OCI-LY3 (cell line): ENCODE measurements at regions not wholly inside any gene's neighbourhood (a gene's known extent, or its start where the extent isn't known, plus 50 kb on each side); places are given as distances from the start of the nearest gene placed in this dataset.

Experiments used
- H2AFZ ChIP-seq: fragments of 200-600, 300-600 bp; shearing (Covaris generic); 2 replicates; pipeline ENCODE4 v1.6.0; 2014; ENCODE audit warnings: antibody characterized with exemption, low read depth, low read length
- H3K27ac ChIP-seq: fragments of 200-600, 300-600 bp; sonication (generic); 2 replicates; pipeline ENCODE4 v1.5.1; 2014; ENCODE audit warnings: mild to moderate bottlenecking, low read length, moderate library complexity, mixed read lengths
- H3K27me3 ChIP-seq: fragments of 200-600, 300-600 bp; sonication (generic); 2 replicates; pipeline ENCODE4 v1.6.1; 2014; ENCODE audit warnings: low read depth, low read length, mixed read lengths
- H3K36me3 ChIP-seq: fragments of 200-600, 300-600 bp; sonication (generic); replicated peaks from 2 replicates; pipeline ENCODE3; 2014; ENCODE audit warnings: low read depth, low read length, mixed read lengths
- H3K4me1 ChIP-seq: fragments of 300-600, 200-600 bp; sonication (generic); 2 replicates; pipeline ENCODE4 v1.6.1; 2014; ENCODE audit warnings: low read length, mixed read lengths
- H3K4me2 ChIP-seq: fragments of 200-600, 300-600 bp; sonication (generic); 2 replicates; pipeline ENCODE4 v1.6.1; 2014; ENCODE audit warnings: low read length, mixed read lengths
- H3K4me3 ChIP-seq: fragments of 300-600, 200-600 bp; sonication (generic); 2 replicates; pipeline ENCODE4 v1.5.1; 2014; ENCODE audit warnings: antibody characterized with exemption, mild to moderate bottlenecking, low read length, moderate library complexity
- H3K79me2 ChIP-seq: fragments of 300-600, 200-600 bp; shearing (Covaris generic); 2 replicates; pipeline ENCODE4 v1.6.1; 2014; ENCODE audit warnings: mild to moderate bottlenecking, low read length, mixed read lengths
- H3K9ac ChIP-seq: fragments of 300-600, 200-600 bp; shearing (Covaris generic); 2 replicates; pipeline ENCODE4 v1.6.0; 2014; ENCODE audit warnings: mild to moderate bottlenecking, low read length, moderate library complexity
- H3K9me3 ChIP-seq: fragments of 200-600, 300-600 bp; shearing (Covaris generic); 2 replicates; pipeline ENCODE4 v1.6.1; 2014; ENCODE audit warnings: low read length, mixed read lengths; ENCODE audit not compliant: insufficient read depth
- H4K20me1 ChIP-seq: fragments of 200-600, 300-600 bp; sonication (generic); 2 replicates; pipeline ENCODE4 v1.6.1; 2016; ENCODE audit warnings: low read length, mixed read lengths; ENCODE audit not compliant: insufficient read depth
- CTCF ChIP-seq: fragments of 200-600, 300-600 bp; sonication (generic); IDR thresholded peaks from 2 replicates; pipeline ENCODE4 v1.5.1; 2014; ENCODE audit warnings: antibody characterized with exemption, low read length, low read depth
- EZH2phosphoT487 ChIP-seq: fragments of 200-600 bp; shearing (Covaris generic); IDR thresholded peaks from 2 replicates; pipeline ENCODE4 v1.6.1; 2018; ENCODE audit warnings: antibody characterized with exemption, mixed run types, low read depth

GRCh38 chr4:43564107-43564506 is 671.6 kb downstream of the GRXCR1 start:
- no peak overlapping the region for H3K27ac ChIP-seq
- H3K4me2 ChIP-seq = no peak overlapping the region
- no peak overlapping the region for H2AFZ ChIP-seq
- H4K20me1 ChIP-seq = no peaks in the 10 kb centered on the region
- no peak for TF ChIP-seq CTCF
- no peak for TF ChIP-seq EZH2phosphoT487
- H3K4me3 ChIP-seq = no peak overlapping the region
- no peaks in the 10 kb centered on the region for H3K9me3 ChIP-seq
- no peak overlapping the region for H3K9ac ChIP-seq
- no peaks in the 10 kb centered on the region for H3K79me2 ChIP-seq
- no peaks in the 10 kb centered on the region for H3K4me1 ChIP-seq
- H3K27me3 ChIP-seq = no peaks in the 10 kb centered on the region
- H3K36me3 ChIP-seq = no peaks in the 10 kb centered on the region

- no peak overlapping the region for H3K27ac ChIP-seq
- H3K4me2 ChIP-seq = no peak overlapping the region
- no peak for TF ChIP-seq CTCF
- TF ChIP-seq EZH2phosphoT487 = no peak
- no peak overlapping the region for H3K4me3 ChIP-seq
- H3K79me2 ChIP-seq = no peaks in the 10 kb centered on the region
- H2AFZ ChIP-seq = no peak overlapping the region
- H3K9me3 ChIP-seq = no peaks in the 10 kb centered on the region
- H4K20me1 ChIP-seq = no peaks in the 10 kb centered on the region
- no peaks in the 10 kb centered on the region for H3K27me3 ChIP-seq
- H3K9ac ChIP-seq = no peak overlapping the region
- no peaks in the 10 kb centered on the region for H3K4me1 ChIP-seq
- H3K36me3 ChIP-seq = no peaks in the 10 kb centered on the region
These were observed 672.1 kb downstream of the GRXCR1 start for GRCh38 chr4:43564591-43564990.

- no peak for TF ChIP-seq CTCF
- no peak for TF ChIP-seq EZH2phosphoT487
- H3K9me3 ChIP-seq = no peaks in the 10 kb centered on the region
- H3K4me3 ChIP-seq = no peak overlapping the region
- no peaks in the 10 kb centered on the region for H3K4me1 ChIP-seq
- no peaks in the 10 kb centered on the region for H4K20me1 ChIP-seq
- H3K36me3 ChIP-seq = no peaks in the 10 kb centered on the region
- no peak overlapping the region for H3K27ac ChIP-seq
- H3K9ac ChIP-seq = no peak overlapping the region
- no peak overlapping the region for H3K4me2 ChIP-seq
- no peaks in the 10 kb centered on the region for H3K79me2 ChIP-seq
- H3K27me3 ChIP-seq = no peaks in the 10 kb centered on the region
- H2AFZ ChIP-seq = no peak overlapping the region
These were observed 675.1 kb downstream of the GRXCR1 start for GRCh38 chr4:43567644-43568043.

- Histone ChIP-seq H3K4me2 (no peak overlapping the region), H4K20me1 (no peaks in the 10 kb centered on the region), H3K27me3 (no peaks in the 10 kb centered on the region), H3K9me3 (no peaks in the 10 kb centered on the region), H2AFZ (no peak overlapping the region), H3K79me2 (no peaks in the 10 kb centered on the region), H3K9ac (no peak overlapping the region), H3K4me3 (no peak overlapping the region), H3K4me1 (peaks cover 5% of the 10 kb centered on the region), H3K36me3 (no peaks in the 10 kb centered on the region), H3K27ac (no peak overlapping the region)
- TF ChIP-seq CTCF (no peak), EZH2phosphoT487 (no peak)
These were observed 694.3 kb downstream of the GRXCR1 start for GRCh38 chr4:43586813-43587212.
